ENCODE measurements at regions not wholly inside any gene's neighbourhood (a gene's known extent, or its start where the extent isn't known, plus 50 kb on each side); places are given as distances from the start of the nearest gene placed in this dataset.

- intact Hi-C loops (cut with DNase I), result no loop called here
- H3K4me3 ChIP-seq, result no peak overlapping the region
- no peak for DNase-seq
- TF ChIP-seq CTCF (IDR thresholded peaks at IDR 0.05), result no peak
- H3K27ac ChIP-seq, result no peak overlapping the region
- H3K36me3 ChIP-seq, result no peaks in the 10 kb centered on the region
- H3K4me1 ChIP-seq, result no peaks in the 10 kb centered on the region
- H3K27me3 ChIP-seq, result no peaks in the 10 kb centered on the region
- no peaks in the 10 kb centered on the region for H3K9me3 ChIP-seq
- no peak overlapping the region for H3K9ac ChIP-seq (ENCODE audit: low read depth in 2 of 2, low read length in 2 of 2)
Measured at GRCh38 chr6:119440953-119441352, 91.4 kb upstream of the MAN1A1 start.

GRCh38 chr6:119436583-119436982 is 87.0 kb upstream of the MAN1A1 start:
- Histone ChIP-seq H3K4me3 (no peak overlapping the region), H3K9me3 (no peaks in the 10 kb centered on the region), H3K27me3 (no peaks in the 10 kb centered on the region), H3K36me3 (no peaks in the 10 kb centered on the region), H3K9ac (ENCODE audit: low read depth in 2 of 2, low read length in 2 of 2) (no peak overlapping the region), H3K27ac (no peak overlapping the region), H3K4me1 (no peaks in the 10 kb centered on the region)
- TF ChIP-seq CTCF (IDR thresholded peaks at IDR 0.05), result no peak
- DNase-seq, result no peak
- intact Hi-C loops (cut with DNase I), result no loop called here

- Histone ChIP-seq H3K36me3 (no peaks in the 10 kb centered on the region), H3K9me3 (no peaks in the 10 kb centered on the region), H3K4me1 (no peaks in the 10 kb centered on the region), H3K27me3 (no peaks in the 10 kb centered on the region), H3K4me3 (no peak overlapping the region), H3K9ac (ENCODE audit: low read depth in 2 of 2, low read length in 2 of 2) (no peak overlapping the region), H3K27ac (no peak overlapping the region)
- TF ChIP-seq CTCF (IDR thresholded peaks at IDR 0.05), result no peak
- intact Hi-C loops (cut with DNase I), result no loop called here
- no peak for DNase-seq
Measured at GRCh38 chr6:119431799-119432198, 82.2 kb upstream of the MAN1A1 start.

- no peak for TF ChIP-seq CTCF (IDR thresholded peaks at IDR 0.05)
- intact Hi-C loops (cut with DNase I), result no loop called here
Measured at GRCh38 chr6:119430805-119431204, 81.2 kb upstream of the MAN1A1 start.

GRCh38 chr6:119428633-119429032 is 79.1 kb upstream of the MAN1A1 start:
- no peak for DNase-seq
- H3K27ac ChIP-seq, result no peak overlapping the region
- no peak for TF ChIP-seq CTCF (IDR thresholded peaks at IDR 0.05)
- no peak overlapping the region for H3K9ac ChIP-seq (ENCODE audit: low read depth in 2 of 2, low read length in 2 of 2)
- no peaks in the 10 kb centered on the region for H3K4me1 ChIP-seq
- no peak overlapping the region for H3K4me3 ChIP-seq
- H3K36me3 ChIP-seq, result no peaks in the 10 kb centered on the region
- H3K9me3 ChIP-seq, result no peaks in the 10 kb centered on the region
- no peaks in the 10 kb centered on the region for H3K27me3 ChIP-seq
- intact Hi-C loops (cut with DNase I), result no loop called here

More at GRCh38 chr6:119430805-119431204, 81.2 kb upstream of the MAN1A1 start:
- Histone ChIP-seq H3K27ac (no peak overlapping the region), H3K4me3 (no peak overlapping the region), H3K9ac (ENCODE audit: low read depth in 2 of 2, low read length in 2 of 2) (no peak overlapping the region), H3K9me3 (no peaks in the 10 kb centered on the region), H3K36me3 (no peaks in the 10 kb centered on the region), H3K4me1 (no peaks in the 10 kb centered on the region), H3K27me3 (no peaks in the 10 kb centered on the region)
- no peak for DNase-seq

GRCh38 chr6:119426619-119427018 is 77.1 kb upstream of the MAN1A1 start:
- Histone ChIP-seq H3K27me3 (no peaks in the 10 kb centered on the region), H3K9ac (ENCODE audit: low read depth in 2 of 2, low read length in 2 of 2) (no peak overlapping the region), H3K36me3 (no peaks in the 10 kb centered on the region), H3K27ac (no peak overlapping the region), H3K4me3 (no peak overlapping the region), H3K4me1 (no peaks in the 10 kb centered on the region), H3K9me3 (no peaks in the 10 kb centered on the region)
- intact Hi-C loops (cut with DNase I), result no loop called here
- no peak for TF ChIP-seq CTCF (IDR thresholded peaks at IDR 0.05)
- DNase-seq, result no peak

Measured in colonic mucosa (tissue), 4 donors.